ENCODE measurements at regions not wholly inside any gene's neighbourhood (a gene's known extent, or its start where the extent isn't known, plus 50 kb on each side); places are given as distances from the start of the nearest gene placed in this dataset.

DNA sequence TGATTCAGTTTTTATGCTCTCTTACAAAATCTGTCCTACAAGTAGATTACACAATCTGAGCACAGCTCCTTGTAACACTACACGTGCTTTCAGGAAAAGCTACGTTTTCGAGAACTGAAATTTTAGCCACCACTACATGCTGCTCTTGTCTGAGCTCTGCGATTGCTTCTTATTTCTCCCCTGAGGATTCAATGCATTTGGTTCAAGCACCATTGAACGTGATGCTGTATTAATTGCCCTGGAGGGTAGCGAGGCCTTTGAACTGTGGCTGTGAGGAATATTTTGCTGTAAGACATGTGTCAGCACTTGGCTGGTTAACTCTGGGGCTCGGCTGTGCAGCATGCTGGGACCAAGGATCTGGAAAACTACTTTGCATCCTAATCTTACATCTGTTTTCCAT, 405.8 kb downstream of the EPHA4 start:
- DNase-seq (ENCODE audit: low spot score), result no peak

- no peak for DNase-seq (ENCODE audit: low spot score)
Observed at GRCh38 chr2:221167561-221167960, 404.5 kb downstream of the EPHA4 start.

- no peak for DNase-seq (ENCODE audit: low spot score)
Observed at GRCh38 chr2:221169724-221170123, 402.4 kb downstream of the EPHA4 start.

- no peak for DNase-seq (ENCODE audit: low spot score)
Observed at GRCh38 chr2:221170548-221170947, 401.6 kb downstream of the EPHA4 start.

- DNase-seq (ENCODE audit: low spot score), result no peak
Observed at GRCh38 chr2:221176667-221177066, 395.4 kb downstream of the EPHA4 start.

GRCh38 chr2:221178139-221178538, 394.0 kb downstream of the EPHA4 start:
- no peak for DNase-seq (ENCODE audit: low spot score)

DNA sequence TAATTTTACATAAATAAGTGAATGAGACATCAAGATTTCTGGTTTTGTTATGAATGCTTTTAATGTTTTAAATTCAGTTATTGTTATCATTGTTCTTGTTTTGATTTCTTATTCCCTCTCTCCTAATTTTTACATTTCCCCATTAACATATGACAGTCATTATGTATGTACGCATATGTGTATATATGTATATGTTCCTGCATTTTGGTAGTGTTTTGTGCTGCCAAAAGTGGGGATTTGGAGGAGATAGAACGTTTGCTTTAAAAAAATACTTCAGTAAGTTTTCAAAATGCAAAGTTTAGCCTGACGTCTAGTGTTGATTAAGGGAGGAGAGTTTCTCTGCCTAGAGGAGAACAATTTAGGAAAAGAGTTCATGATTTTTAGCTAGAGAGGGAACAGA, 385.2 kb downstream of the EPHA4 start:
- DNase-seq (ENCODE audit: low spot score), result no peak

GRCh38 chr2:221189431-221190067, 382.6 kb downstream of the EPHA4 start:
- DNase-seq (ENCODE audit: low spot score), result no peak

GRCh38 chr2:221195829-221196228, 376.3 kb downstream of the EPHA4 start:
- no peak for DNase-seq (ENCODE audit: low spot score)

DNA sequence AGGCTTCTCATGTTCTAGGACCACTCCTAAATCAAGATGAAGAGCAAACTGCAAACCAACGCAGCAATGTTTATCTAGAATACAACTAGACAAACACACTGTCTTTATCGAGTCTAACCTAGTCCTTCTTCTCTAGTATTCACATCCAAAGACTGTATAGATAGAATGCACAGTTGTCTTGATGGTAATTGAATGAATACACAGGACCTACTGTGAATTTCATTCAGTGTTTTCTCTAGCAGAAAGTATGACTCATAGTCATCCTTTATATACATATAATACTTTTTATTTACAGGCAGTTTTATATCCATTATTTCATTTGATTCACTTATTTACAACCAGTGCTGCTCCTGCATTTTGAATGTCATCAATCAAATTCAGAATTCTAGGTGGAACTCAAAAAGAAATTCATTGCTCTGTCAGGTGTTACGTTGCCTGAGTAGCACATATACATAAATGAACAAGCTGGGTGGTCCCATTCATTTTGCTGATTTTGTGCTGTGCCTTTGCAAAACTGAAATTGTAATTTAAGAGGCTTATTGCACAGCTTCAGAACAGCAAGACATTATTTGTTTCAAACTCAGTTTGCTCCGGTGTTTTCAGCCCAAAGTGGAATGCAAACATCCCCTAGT, 374.8 kb downstream of the EPHA4 start:
- DNase-seq (ENCODE audit: low spot score), result no peak

DNA sequence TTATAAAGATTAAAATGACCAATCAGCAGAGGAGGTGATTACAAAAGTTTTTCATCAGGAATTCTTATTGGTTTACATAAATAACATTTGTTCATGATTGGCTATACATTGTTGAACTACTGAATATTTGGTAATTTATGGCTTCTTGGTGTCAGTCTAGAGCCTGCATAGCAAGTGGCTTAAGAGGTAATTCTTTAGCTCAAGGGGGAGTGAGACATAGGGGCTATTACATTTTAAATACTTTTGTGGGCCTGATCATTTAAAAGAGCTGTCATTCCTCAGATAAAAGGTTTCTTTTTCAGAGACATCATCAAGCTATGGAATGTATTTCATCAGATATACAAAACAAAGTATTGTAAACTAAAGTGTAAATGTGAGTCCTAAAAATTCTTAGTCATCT, 373.8 kb downstream of the EPHA4 start:
- no peak for DNase-seq (ENCODE audit: low spot score)

DNA sequence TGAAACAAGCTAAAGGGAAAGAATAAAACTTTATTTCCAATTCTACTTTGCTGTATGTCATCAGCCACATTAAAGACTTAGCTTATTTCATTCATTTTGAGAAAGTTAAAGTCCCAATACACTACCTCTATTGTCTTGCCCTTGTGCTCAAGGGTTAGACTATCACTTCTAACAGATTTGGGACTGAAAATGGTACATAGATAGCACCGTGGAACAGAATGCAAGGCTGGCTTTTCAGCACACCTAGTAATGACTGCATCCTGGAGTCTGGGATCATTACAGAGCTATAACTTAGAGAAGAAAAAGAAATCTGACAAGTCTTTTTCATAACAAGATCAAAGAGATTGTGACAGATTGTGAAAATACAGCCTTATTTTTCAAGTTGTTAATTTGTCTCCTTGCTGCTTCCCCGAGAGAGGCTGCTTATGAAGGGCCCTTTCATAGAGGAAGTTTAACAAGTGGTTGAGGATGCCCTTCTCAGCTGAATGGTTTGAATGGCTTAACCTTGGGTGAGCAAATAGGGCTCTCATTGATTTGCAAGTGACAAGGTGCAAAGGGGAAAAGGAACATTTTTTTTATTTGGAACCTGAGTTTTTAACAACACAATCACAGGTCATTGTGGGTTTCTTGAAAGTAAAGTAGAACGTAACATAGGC, 371.8 kb downstream of the EPHA4 start:
- DNase-seq (ENCODE audit: low spot score), result no peak

GRCh38 chr2:221202431-221202830, 369.7 kb downstream of the EPHA4 start:
- no peak for DNase-seq (ENCODE audit: low spot score)

DNA sequence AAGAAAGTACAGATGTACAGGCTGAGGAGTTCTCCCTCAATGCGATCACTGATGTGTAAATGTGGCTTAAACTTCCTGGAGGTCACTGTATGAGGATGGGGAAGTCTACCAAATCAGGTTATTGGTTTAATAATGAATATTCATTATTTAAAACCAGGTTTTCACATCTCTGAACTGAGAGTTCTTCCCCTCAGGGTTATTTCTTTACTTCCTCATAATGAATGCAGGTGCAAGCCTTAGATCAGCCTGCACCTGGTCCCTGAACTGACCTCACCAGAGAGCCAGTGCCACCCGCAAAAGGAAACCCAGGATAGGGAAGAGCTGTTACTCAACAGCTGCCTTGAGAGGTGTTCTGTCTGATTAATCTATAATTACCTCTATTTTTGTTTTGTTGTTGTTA, 369.0 kb downstream of the EPHA4 start:
- no peak for DNase-seq (ENCODE audit: low spot score)

GRCh38 chr2:221203856-221204255, 368.2 kb downstream of the EPHA4 start:
- no peak for DNase-seq (ENCODE audit: low spot score)

DNA sequence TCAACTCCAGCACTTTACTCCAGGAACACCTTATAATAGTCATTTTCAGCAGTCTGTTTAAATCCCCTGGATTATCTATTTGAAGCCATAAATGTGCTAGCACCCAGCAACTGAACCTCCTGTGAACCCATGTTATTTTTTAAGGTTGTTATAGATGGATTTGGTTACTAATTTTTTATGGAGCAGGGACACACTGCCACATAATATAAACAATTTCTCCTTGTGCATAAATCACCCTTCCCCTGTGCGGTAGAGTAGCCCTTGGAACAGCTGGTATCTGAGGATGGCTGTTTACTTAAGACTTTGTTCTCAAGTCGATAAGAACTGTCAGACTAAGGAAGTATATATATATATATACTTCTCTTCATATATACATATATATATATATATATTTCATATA, 367.4 kb downstream of the EPHA4 start:
- DNase-seq (ENCODE audit: low spot score), result no peak

DNA sequence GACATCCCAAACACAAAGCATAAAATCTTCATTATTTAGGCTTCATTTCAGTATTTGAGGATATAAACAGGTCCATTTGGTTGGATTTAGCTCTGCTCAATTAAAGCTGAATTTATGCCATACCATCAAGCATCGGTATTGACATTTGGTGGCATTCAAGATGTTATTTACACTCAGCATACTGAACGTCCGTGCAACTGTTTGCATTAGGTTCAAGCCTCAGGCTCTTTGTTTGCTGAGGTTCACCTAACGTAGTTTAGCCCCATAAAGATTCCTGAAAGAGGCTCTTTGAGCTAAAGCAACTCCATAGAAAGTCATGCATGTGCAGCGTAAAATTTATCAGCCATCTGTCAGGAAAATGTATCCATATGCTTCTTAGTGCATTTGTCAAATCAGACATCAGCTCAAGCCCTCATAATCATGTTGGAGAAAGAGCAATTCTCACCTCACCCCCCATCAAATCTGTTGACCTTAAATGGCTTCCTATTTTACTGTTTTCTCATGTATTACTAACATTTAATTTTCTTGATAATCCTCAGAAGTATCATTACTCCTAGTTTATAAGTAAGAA, 366.9 kb downstream of the EPHA4 start:
- no peak for DNase-seq (ENCODE audit: low spot score)

- DNase-seq (ENCODE audit: low spot score), result no peak
Observed at GRCh38 chr2:221210686-221211085, 361.4 kb downstream of the EPHA4 start.

- DNase-seq (ENCODE audit: low spot score), result no peak
Observed at GRCh38 chr2:221211653-221212052, 360.5 kb downstream of the EPHA4 start.

DNA sequence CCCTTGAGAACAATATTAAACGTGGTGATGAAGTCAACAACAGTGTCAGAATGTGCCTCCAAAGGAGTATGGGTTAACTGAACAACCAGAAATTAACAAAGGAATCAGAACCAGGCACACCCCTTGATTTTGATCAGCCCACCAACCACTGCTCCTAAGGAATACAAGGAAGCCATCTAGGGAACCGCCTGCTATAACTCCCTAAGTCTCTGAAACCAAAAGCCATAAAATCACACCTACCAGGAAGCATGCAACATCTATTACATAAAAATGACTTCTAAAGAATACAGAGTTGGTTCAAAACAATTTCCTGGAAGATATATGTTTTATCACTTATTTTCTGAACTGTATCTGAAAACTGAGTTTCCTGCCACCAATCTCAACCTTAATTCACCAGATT, 360.0 kb downstream of the EPHA4 start:
- no peak for DNase-seq (ENCODE audit: low spot score)

GRCh38 chr2:221215487-221215886, 356.6 kb downstream of the EPHA4 start:
- no peak for DNase-seq (ENCODE audit: low spot score)

DNA sequence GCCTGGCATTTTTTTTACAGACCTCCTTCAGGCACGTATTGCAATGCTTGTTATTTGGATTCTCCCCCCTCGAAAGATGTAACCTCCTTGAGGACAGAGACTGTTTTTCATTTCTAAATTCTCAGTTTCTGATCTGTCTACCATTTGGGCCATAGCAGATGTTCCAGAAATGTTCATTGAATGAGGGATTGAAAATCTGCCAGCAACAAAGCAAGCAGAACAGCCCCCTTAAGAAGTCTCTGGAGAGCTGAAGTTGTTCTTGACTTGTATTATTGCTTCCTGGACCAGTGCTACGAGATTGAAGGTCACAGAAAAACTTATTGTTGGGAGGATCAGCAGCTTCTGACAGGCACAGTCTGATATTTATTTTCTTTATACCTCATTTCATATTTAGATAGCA, 355.5 kb downstream of the EPHA4 start:
- no peak for DNase-seq (ENCODE audit: low spot score)

DNA sequence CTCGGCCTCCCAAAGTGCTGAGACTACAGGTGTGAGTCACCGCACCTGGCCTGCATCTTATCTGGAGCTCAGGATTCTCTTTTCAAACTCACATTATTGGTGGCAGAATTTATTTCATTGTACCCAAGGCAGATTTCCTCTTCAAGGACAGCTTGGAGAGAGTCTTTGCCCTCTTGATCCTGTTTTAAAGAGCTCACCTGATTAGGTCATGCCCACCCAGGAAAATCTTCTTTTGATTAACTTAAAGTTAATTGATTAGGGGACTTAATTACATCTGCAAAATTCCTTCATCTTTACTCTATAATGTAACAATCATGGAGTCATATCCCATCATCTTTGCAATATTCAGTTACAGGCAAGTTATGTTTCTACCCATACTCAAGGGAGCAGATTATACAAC, 346.4 kb downstream of the EPHA4 start:
- no peak for DNase-seq (ENCODE audit: low spot score)

All from activated CD4-positive, alpha-beta T cell treated with anti-CD3 and anti-CD28 coated beads, Interleukin-2, Interleukin-4, amounts not matched to agents 100 ng/mL and 50 ng/mL, durations not matched to agents 16 hours and 8 hours (primary cell).